HCT116 (cell line): ENCODE measurements at regions not wholly inside any gene's neighbourhood (a gene's known extent, or its start where the extent isn't known, plus 50 kb on each side); places are given as distances from the start of the nearest gene placed in this dataset.

Experiments used
- EZH2 ChIP-seq: fragments of 200-600 bp; sonication (generic); IDR thresholded peaks from 2 replicates; pipeline ENCODE4 v1.6.1; 2017; ENCODE audit warnings: antibody characterized with exemption, mixed run types
- EZH2phosphoT487 ChIP-seq: fragments of 200-600 bp; IDR thresholded peaks from 2 replicates; pipeline ENCODE4 v1.6.1; 2018; ENCODE audit warnings: antibody characterized with exemption, borderline replicate concordance
- FOSL1 ChIP-seq: IDR thresholded peaks from 2 replicates; pipeline ENCODE4 v1.6.1; 2012; ENCODE audit warnings: low read depth
- POLR2A ChIP-seq: IDR thresholded peaks from 2 replicates; pipeline ENCODE4 v1.7.0; 2011; ENCODE audit warnings: borderline replicate concordance; ENCODE audit not compliant: insufficient read depth, insufficient read length; ENCODE audit errors: extremely low read depth
- POLR2AphosphoS5 ChIP-seq: IDR thresholded peaks from 2 replicates; pipeline ENCODE4 v1.6.1; 2011; ENCODE audit warnings: mild to moderate bottlenecking, low read depth, low read length, moderate library complexity
- RAD21 ChIP-seq: IDR thresholded peaks from 2 replicates; pipeline ENCODE4 v1.6.1; 2012; ENCODE audit warnings: low read depth, mild to moderate bottlenecking
- REST ChIP-seq: IDR thresholded peaks from 2 replicates; pipeline ENCODE4 v1.6.1; 2012; ENCODE audit warnings: low read depth
- SIN3A ChIP-seq: IDR thresholded peaks from 2 replicates; pipeline ENCODE4 v1.6.1; 2012; ENCODE audit warnings: low read depth
- ZBTB33 ChIP-seq: IDR thresholded peaks from 2 replicates; pipeline ENCODE4 v1.6.1; 2011; ENCODE audit warnings: mild to moderate bottlenecking, low read length, moderate library complexity; ENCODE audit not compliant: insufficient replicate concordance; ENCODE audit errors: extremely low read depth
- TF ChIP-seq, protein P1 (sequence below): IDR thresholded peaks from 2 replicates; pipeline ENCODE4 v1.6.1; 2012
- TF ChIP-seq, protein P2 (sequence below), 3 experiments: fragments of 200-600 bp in 1 of 3; sonication (generic) in 1 of 3; IDR thresholded peaks in 2 of 3; conservative IDR thresholded peaks in 1 of 3; 2 replicates each; pipeline ENCODE4 v1.5.1; 2012 to 2017; ENCODE audit warnings: low read depth in 2 of 3, low read length in 2 of 3, antibody characterized with exemption in 1 of 3, borderline replicate concordance in 1 of 3, control low read depth in 1 of 3, mild to moderate bottlenecking in 1 of 3, mixed read lengths in 1 of 3, mixed run types in 1 of 3, moderate library complexity in 1 of 3; ENCODE audit not compliant: insufficient read depth in 1 of 3
- TF ChIP-seq, protein P3 (sequence below): IDR thresholded peaks from 2 replicates; pipeline ENCODE4 v1.6.1; 2012

GRCh38 chr1:239730378-239730777 lies 344.0 kb downstream of the CHRM3 start:
- TF ChIP-seq, protein P1, sequence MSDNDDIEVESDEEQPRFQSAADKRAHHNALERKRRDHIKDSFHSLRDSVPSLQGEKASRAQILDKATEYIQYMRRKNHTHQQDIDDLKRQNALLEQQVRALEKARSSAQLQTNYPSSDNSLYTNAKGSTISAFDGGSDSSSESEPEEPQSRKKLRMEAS: no peak
- no peak for TF ChIP-seq REST
- TF ChIP-seq, protein P2, sequence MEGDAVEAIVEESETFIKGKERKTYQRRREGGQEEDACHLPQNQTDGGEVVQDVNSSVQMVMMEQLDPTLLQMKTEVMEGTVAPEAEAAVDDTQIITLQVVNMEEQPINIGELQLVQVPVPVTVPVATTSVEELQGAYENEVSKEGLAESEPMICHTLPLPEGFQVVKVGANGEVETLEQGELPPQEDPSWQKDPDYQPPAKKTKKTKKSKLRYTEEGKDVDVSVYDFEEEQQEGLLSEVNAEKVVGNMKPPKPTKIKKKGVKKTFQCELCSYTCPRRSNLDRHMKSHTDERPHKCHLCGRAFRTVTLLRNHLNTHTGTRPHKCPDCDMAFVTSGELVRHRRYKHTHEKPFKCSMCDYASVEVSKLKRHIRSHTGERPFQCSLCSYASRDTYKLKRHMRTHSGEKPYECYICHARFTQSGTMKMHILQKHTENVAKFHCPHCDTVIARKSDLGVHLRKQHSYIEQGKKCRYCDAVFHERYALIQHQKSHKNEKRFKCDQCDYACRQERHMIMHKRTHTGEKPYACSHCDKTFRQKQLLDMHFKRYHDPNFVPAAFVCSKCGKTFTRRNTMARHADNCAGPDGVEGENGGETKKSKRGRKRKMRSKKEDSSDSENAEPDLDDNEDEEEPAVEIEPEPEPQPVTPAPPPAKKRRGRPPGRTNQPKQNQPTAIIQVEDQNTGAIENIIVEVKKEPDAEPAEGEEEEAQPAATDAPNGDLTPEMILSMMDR (IDR thresholded peaks at IDR 0.05 in 2 of 3, conservative IDR thresholded peaks at IDR 0.05 in 1 of 3; ENCODE audit: borderline replicate concordance in 1 of 3, insufficient read depth in 1 of 3, low read depth in 2 of 3, low read length in 2 of 3): no peak
- no peak for TF ChIP-seq EZH2phosphoT487
- no peak for TF ChIP-seq EZH2
- no peak for TF ChIP-seq RAD21
- no peak for TF ChIP-seq SIN3A
- TF ChIP-seq POLR2AphosphoS5: no peak
- no peak for TF ChIP-seq POLR2A
- TF ChIP-seq FOSL1: no peak
- TF ChIP-seq ZBTB33: no peak
- TF ChIP-seq, protein P3, sequence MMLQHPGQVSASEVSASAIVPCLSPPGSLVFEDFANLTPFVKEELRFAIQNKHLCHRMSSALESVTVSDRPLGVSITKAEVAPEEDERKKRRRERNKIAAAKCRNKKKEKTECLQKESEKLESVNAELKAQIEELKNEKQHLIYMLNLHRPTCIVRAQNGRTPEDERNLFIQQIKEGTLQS: no peak
